Psoas muscle (tissue), 7 donors: ENCODE measurements at regions not wholly inside any gene's neighbourhood (a gene's known extent, or its start where the extent isn't known, plus 50 kb on each side); places are given as distances from the start of the nearest gene placed in this dataset.

Experiments used
- ATAC-seq, 4 donors: fragments of 200-7000 bp; cut with Tn5 transposase; one replicate each; pipeline ENCODE4 v1.9.1; 2020; ENCODE audit warnings: moderate library complexity in 3 of 4, mild to moderate bottlenecking in 2 of 4
- DNase-seq, 2 donors: peaks; one replicate each; pipeline ENCODE4 v3.0.0-alpha.2; 2020
- H3K27ac ChIP-seq: fragments of 200-600 bp; one replicate; pipeline ENCODE4 v1.8.0; 2022
- H3K27me3 ChIP-seq, 3 donors: fragments of 200-600 bp in 1 of 3; one replicate each; pipeline versions ENCODE4 v1.6.1 to v1.8.0; 2013 to 2022; ENCODE audit warnings: low read length in 2 of 3, mild to moderate bottlenecking in 2 of 3, moderate library complexity in 1 of 3; ENCODE audit not compliant: insufficient read depth in 3 of 3
- H3K36me3 ChIP-seq, 2 donors: fragments of 200-600 bp in 1 of 2; one replicate each; pipeline versions ENCODE4 v1.6.1 to v1.8.0; 2013 to 2022; ENCODE audit warnings: low read depth in 1 of 2, mild to moderate bottlenecking in 1 of 2, moderate library complexity in 1 of 2; ENCODE audit not compliant: insufficient read depth in 1 of 2
- H3K4me1 ChIP-seq: fragments of 200-600 bp; one replicate; pipeline ENCODE4 v1.8.0; 2022
- H3K4me3 ChIP-seq: fragments of 200-600 bp; one replicate; pipeline ENCODE4 v1.8.0; 2022; ENCODE audit warnings: mild to moderate bottlenecking
- H3K9me3 ChIP-seq: fragments of 200-600 bp; one replicate; pipeline ENCODE4 v1.8.0; 2022
- WGBS, 3 donors: extraction: QIAGEN DNeasy Blood & Tissue Kit; methylation state at CpG; one replicate each; pipeline versions ENCODE4 v1.1.6 to v1.1.7; 2013; 5-methylcytosine and 5-hydroxymethylcytosine counted together
- intact Hi-C, 2 donors: fragments of 100-400 bp; cut with DNase I; formaldehyde crosslinking; loops; one replicate each; pipeline versions ENCODE4 v1.11.0 to v1.14.2; 2022
- TF ChIP-seq, protein P1 (sequence below): fragments of 200-600 bp; IDR thresholded peaks from one replicate; pipeline ENCODE4 v1.8.0; 2022; ENCODE audit warnings: antibody characterized with exemption
- donor health status: healthy with polysubstance abuse.
- donor health status: DM: no; HTN: no; CAD: no; lungs with moderate emphysema.
- donor health status: Bipolar disorder and iron deficiency.
- donor health status: healthy.
- donor health status: DM: yes; HTN: yes; CAD: no.
- donor health status: DM: no; HTN: no; CAD: no.
- donor health status: DM: yes; HTN: yes; CAD: no.

- H3K36me3 ChIP-seq: no peaks in the 10 kb centered on the region
- H3K9me3 ChIP-seq: no peaks in the 10 kb centered on the region
- TF ChIP-seq, protein P1, sequence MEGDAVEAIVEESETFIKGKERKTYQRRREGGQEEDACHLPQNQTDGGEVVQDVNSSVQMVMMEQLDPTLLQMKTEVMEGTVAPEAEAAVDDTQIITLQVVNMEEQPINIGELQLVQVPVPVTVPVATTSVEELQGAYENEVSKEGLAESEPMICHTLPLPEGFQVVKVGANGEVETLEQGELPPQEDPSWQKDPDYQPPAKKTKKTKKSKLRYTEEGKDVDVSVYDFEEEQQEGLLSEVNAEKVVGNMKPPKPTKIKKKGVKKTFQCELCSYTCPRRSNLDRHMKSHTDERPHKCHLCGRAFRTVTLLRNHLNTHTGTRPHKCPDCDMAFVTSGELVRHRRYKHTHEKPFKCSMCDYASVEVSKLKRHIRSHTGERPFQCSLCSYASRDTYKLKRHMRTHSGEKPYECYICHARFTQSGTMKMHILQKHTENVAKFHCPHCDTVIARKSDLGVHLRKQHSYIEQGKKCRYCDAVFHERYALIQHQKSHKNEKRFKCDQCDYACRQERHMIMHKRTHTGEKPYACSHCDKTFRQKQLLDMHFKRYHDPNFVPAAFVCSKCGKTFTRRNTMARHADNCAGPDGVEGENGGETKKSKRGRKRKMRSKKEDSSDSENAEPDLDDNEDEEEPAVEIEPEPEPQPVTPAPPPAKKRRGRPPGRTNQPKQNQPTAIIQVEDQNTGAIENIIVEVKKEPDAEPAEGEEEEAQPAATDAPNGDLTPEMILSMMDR: no peak
- ATAC-seq (no peak), DNase-seq (peak in 1 of 2 donors; percentile 38)
- no peaks in the 10 kb centered on the region for H3K4me1 ChIP-seq
- H3K27ac ChIP-seq: no peak overlapping the region
- intact Hi-C loops: no loop called here
- H3K4me3 ChIP-seq: no peak overlapping the region
- H3K27me3 ChIP-seq: no peaks in the 10 kb centered on the region
- 44 to 54% (median 49%) methylated on average over 8 of the region's 8 CpGs for WGBS, 3 donors
These were observed 368.7 kb upstream of the ARHGEF26 start for GRCh38 chr3:153752405-153753027.

DNA sequence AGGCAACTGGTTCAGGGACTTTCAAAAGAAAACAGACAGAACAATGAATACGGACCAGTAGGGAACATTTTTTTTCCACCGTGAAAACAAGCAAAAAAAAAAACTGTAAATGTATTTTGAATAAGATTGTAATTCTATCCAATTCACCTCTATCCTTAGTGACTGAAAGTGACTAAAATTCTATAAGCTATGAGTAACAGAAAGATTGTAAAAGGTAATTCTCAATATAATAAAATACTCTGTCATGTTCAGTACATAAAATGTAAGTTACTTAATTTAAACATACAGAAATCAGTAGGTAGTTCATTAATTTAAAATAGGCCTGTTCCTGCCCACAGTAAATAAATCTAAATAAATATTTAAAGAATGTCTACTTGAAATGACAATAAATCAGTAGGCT lies 368.2 kb upstream of the ARHGEF26 start:
- H3K9me3 ChIP-seq: no peaks in the 10 kb centered on the region
- no peaks in the 10 kb centered on the region for H3K27me3 ChIP-seq
- H3K4me3 ChIP-seq: no peak overlapping the region
- no peaks in the 10 kb centered on the region for H3K4me1 ChIP-seq
- TF ChIP-seq, protein P1: no peak
- no peaks in the 10 kb centered on the region for H3K36me3 ChIP-seq
- ATAC-seq (no peak), DNase-seq (no peak)
- 21 to 39% (median 22%) methylated on average over 2 of the region's 2 CpGs for whole genome bisulfite sequencing, 3 donors
- no peak overlapping the region for H3K27ac ChIP-seq
- intact Hi-C loops: no loop called here

DNA sequence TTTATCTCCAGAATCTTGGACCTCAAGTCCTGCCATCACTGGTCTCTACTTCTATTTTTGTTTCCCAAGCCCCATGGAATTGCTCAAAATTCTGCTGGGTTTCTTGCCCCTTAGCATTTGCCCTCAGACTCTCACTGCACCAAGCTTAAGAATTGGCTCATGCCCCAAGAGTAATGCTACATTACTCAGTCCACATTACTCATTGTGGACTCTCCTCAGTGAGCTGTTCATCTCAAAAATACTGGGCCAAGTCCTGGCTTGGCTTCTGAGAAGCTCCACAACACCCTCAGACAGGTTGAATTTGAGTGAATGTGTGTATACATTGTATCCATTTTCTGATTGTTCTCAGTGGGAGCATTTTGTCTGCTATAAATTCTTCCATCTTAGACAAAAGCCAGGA lies 364.4 kb upstream of the ARHGEF26 start:
- H3K4me1 ChIP-seq: no peaks in the 10 kb centered on the region
- intact Hi-C loops: no loop called here
- no peaks in the 10 kb centered on the region for H3K36me3 ChIP-seq
- ATAC-seq: no peak
- DNase-seq: no peak
- no peak overlapping the region for H3K4me3 ChIP-seq
- no peak overlapping the region for H3K27ac ChIP-seq
- no peaks in the 10 kb centered on the region for H3K9me3 ChIP-seq
- TF ChIP-seq, protein P1: no peak
- H3K27me3 ChIP-seq: no peaks in the 10 kb centered on the region

DNA sequence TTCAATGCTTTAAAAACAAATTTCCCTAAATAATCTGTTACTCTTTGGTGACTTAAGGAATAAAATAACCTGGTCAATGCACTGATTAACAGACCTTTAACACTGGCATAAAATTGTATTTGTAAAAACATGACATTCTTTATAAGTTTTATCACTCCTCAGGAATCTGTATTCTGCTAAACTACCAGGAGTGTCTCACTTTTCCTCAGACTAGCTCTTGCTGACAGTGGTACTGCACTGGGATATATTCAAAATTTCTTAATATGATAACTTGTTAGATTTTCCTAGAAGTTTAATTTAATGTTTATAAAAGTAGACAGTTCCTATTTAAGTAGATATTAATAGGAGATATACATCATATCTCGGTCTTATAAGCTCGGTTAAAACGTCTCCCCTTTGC lies 363.4 kb upstream of the ARHGEF26 start:
- H3K4me1 ChIP-seq: no peaks in the 10 kb centered on the region
- H3K4me3 ChIP-seq: no peak overlapping the region
- intact Hi-C loops: no loop called here
- H3K36me3 ChIP-seq: no peaks in the 10 kb centered on the region
- H3K27me3 ChIP-seq: no peaks in the 10 kb centered on the region
- WGBS, 3 donors: 91 to 94% (median 93%) methylated on average over 3 of the region's 3 CpGs
- H3K27ac ChIP-seq: no peak overlapping the region
- no peak for DNase-seq
- H3K9me3 ChIP-seq: no peaks in the 10 kb centered on the region
- TF ChIP-seq, protein P1: no peak
- ATAC-seq: no peak

GRCh38 chr3:153760948-153761347 lies 360.2 kb upstream of the ARHGEF26 start:
- Histone ChIP-seq H3K4me1 (no peaks in the 10 kb centered on the region), H3K27me3 (peaks cover 0 to 3% (median 0%) of the 10 kb centered on the region in 3 donors), H3K4me3 (no peak overlapping the region), H3K36me3 (no peaks in the 10 kb centered on the region), H3K9me3 (no peaks in the 10 kb centered on the region), H3K27ac (no peak overlapping the region)
- TF ChIP-seq, protein P1: no peak
- ATAC-seq: no peak
- WGBS, 3 donors: 74 to 85% (median 84%) methylated on average over 5 of the region's 5 CpGs
- no peak for DNase-seq
- intact Hi-C loops: no loop called here
